ENCODE measurements at regions not wholly inside any gene's neighbourhood (a gene's known extent, or its start where the extent isn't known, plus 50 kb on each side); places are given as distances from the start of the nearest gene placed in this dataset.

DNA sequence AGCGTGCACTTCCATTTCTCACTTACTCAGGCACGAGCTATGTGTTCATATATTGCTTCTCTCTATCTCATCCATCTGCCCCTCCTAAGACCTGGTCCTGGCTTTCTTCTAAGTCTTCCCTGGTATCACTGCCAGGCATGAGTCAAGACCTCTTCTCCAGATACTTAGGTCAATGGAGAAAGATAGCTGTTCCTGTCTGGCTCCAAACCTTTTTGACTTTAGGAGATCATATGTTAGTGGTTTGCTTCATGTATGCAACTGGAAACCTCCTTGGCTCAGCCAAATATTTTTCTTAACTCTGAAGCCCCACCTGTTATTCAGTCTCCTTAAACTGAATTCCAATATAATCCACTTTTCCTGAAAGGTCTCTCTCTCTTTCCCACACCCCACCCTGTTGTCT lies 211.6 kb upstream of the PTBP2 start:
- TF ChIP-seq, protein P1, sequence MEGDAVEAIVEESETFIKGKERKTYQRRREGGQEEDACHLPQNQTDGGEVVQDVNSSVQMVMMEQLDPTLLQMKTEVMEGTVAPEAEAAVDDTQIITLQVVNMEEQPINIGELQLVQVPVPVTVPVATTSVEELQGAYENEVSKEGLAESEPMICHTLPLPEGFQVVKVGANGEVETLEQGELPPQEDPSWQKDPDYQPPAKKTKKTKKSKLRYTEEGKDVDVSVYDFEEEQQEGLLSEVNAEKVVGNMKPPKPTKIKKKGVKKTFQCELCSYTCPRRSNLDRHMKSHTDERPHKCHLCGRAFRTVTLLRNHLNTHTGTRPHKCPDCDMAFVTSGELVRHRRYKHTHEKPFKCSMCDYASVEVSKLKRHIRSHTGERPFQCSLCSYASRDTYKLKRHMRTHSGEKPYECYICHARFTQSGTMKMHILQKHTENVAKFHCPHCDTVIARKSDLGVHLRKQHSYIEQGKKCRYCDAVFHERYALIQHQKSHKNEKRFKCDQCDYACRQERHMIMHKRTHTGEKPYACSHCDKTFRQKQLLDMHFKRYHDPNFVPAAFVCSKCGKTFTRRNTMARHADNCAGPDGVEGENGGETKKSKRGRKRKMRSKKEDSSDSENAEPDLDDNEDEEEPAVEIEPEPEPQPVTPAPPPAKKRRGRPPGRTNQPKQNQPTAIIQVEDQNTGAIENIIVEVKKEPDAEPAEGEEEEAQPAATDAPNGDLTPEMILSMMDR (IDR thresholded peaks at IDR 0.05): no peak
- no peak for TF ChIP-seq POLR2A (IDR thresholded peaks at IDR 0.05)
